Renal pelvis (tissue), 1 donor: ENCODE measurements at regions not wholly inside any gene's neighbourhood (a gene's known extent, or its start where the extent isn't known, plus 50 kb on each side); places are given as distances from the start of the nearest gene placed in this dataset.

Experiments used
- DNase-seq: peaks from one replicate; pipeline ENCODE4 v3.0.0-alpha.2; 2013

DNA sequence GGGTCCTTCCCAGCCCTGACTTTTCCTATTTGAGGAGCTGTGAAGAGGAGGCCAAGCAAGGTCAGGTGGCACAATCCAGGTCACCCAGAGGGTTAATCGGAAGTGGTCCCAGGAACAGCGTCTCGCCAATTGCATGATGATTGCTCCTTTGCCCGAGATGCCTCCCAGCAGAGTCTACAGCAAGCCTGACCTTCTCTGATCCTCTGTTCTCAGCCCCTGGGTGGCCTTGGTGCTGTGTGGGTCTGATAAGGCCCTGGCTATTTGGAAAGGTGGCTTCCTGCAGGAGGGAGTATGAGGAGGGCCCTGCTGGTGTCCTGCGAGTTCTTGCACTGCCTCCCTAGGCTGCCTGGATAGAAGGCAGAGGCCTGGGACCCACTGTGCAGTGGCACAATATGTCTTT, 116.2 kb downstream of the FOXD2 start:
- DNase-seq: no peak

DNA sequence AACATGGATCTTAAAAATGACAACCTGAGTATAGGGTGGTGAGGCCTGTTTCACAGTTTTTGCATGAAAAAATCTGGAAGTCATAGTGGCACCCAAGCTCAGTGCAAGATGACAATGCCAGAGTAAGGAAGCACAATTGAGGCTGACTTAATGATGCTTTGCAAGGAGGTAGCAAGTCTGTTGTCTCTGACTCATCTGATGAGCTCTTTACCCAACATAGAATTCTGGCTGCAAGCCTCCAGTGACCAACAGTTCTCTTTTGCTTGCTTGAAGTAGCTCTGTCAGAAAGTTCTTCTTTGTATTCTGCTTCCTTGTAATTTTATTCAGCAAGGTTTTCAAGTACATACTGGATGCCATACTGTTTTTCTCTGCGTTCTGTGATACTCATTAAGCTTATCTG, 117.1 kb downstream of the FOXD2 start:
- DNase-seq: no peak

DNA sequence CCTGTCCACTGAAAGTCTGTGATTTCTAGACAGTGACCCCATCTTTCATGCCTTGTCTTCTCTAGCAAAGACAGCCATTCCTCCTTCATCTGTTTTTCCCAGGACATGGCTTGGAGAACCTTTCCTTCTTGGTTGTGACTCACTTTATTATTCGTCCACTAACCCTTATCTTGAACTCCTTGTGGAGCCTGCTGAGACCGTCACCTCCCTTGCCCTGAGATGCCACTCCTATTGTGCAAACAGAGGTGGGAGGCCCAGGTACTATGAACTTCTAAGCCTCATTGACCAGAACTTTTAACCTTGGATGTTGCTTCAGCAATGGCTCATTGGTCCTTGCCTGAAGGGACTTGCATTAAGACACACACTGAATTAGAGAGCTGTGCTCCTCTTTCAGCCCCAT, 117.5 kb downstream of the FOXD2 start:
- DNase-seq: no peak

DNA sequence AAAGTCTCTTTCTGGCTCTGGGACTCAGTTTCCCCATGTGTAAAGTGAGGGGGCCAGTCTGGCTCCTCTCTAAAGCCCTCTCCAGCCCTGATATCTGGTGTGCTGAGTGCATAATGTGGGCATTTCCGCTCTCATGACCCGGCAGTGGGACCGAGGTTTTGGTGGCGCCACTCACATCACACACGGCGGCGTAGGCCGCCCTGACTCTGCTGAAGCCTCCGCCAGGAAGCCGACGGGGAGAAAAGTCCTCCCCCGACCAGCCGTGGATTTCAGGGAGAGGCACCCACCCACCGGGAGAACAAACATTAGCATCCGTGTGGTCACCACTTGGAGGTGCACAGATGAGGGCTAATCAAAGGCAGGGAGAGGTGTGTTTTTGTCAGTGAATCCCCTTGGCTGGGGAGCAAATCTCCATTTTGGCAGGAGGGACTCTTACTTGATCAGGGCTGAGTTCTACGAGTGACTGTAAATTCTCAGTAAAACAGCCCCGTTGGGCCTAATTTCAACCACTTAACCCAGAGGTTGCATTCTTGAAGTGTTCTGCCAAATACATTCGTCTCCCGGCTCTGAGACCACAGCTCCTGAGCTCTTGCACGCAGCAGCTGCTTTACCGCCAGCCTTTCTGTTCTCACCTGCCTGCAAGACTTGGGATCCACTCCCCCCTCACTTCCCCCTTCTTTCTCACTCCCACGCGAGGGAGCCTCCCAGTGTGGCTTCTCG, 118.2 kb downstream of the FOXD2 start:
- no peak for DNase-seq

DNA sequence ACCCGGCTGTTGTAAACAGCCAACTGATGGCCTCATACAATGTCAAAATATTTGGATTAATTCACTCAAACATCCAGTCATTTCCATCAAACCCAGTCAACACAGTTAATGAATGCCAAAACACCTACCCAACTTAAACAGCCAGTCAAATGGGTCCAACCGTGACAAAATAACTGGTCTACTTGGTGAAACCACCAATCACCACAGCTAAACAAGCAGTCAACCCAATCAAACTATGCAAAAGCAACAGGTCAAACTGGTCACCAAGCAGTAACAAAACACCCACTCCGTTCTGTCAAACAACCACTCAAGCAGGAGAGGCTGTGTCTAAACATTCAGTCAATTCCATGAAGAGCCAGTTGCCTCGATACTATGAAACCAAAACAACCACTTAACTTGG, 119.2 kb downstream of the FOXD2 start:
- no peak for DNase-seq

DNA sequence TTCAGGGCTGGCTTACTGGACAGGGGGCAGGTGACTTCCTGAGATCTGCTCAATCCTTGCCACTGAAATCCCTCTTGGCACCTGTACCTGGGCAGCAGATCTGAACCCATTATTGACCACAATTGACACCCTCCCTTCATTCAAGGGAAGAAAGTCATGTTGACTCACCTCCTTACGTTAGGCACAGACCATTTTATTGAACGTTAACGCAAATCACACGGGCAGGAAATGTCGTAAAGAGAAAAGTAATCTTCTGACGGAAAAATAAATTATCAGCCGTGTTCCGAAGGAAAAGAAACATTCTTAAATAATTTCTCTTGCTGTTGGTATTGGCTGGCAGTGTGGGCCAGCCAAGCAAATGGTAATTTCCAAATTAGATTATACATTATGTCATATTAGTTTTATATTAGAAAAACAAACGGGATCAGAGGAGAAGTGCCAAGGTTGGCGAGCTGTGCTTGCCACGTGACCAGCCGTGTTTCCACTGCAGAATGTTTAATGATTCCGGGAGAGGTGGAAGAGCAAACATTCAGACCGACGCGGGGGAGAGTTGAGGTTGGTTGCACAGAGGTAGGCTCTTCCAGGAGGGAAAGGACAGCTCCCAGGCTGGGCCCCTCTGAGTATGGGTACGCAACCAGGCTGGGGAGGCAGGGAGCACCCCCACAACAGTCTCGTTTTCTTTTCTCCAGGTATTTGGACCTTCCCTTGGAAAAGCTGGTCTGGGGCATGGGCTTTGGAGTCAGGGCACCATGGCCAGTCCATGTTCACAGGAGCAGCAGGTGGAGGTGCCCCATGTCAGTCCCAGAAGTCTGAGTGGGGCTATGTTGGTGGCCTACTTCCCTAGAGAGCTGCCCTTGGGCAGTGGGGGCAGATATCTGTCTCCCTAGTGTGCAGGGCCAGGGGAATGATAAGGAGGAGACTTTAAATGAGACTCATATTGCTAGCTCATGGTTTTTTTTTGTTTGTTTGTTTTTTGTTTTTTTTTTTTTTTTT, 121.1 kb downstream of the FOXD2 start:
- DNase-seq: no peak

DNA sequence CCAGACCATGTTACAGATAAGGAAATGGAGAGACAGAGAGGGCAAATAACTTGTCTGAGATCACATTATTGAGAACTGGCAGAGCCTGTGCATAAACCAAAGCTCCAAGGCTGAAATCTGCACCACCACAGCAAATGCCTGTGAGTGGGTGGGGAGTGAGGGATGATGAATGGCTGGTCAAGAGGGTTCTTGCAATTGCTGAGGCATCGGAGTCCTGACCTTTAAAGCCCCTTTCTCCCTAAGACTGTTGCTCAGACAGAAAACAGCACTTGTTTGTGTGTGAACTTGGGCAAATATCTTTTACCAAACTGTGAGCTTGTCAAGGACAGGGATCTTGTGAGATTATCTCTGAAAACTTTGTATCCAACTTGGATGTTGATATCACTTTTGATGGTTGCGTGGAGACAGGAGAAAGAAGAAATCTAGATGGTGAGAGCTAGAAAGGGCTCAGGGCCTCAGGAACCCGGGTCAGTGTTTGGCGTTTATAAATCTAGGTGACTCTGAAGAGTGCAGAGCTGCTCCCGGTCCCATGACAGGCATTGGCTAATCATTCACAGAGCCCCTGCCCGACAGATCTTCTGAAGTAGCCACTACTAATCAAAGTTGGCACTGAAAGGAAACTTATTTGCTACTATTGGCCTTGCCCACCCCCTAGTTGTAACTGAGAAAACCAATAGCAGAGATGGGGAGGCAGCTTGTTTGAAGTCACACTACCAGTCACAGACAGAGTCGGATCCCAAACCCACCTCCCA, 122.3 kb downstream of the FOXD2 start:
- no peak for DNase-seq

DNA sequence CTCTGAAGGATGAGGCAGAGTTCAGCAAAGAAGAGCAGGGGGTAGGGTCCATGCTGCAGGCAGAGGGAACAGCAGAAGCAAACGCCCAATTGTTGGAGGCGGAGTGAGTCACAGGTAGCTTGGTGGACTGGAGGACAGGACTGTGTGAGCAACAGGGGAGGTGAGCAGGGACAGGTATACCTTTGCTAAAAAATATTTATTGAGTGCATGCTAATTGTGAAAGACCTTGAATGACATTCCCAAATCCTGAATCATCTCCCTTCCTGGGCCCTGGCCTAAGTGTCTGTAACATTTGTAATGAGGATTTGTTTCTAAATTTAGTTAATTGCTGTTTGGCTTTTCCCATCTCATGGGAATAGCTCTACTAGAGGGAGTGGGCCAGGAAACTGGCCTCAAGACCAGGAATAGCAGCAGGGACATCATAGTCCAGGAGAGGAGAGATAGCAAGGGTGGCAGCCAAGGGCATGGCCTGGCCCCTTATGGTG, 123.7 kb downstream of the FOXD2 start:
- DNase-seq: no peak

DNA sequence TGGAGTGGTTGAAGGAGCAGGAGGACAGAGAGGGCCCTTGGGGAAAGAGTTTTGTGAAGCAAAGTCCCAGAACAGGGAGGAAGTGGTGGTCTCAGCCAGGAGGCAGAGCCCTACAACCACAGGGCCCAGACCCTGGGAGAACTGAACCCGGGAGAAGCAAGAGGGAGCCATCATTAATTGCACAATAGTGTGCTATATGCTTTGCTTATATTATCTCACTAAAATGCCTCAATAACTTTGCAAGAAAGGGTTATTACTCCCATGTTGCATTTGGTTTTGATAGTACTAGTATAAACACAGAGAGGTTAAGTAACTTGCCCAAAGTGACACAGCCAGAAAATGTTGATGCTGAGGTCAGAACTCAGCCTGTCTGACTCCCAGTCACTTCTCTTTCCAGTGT, 124.3 kb downstream of the FOXD2 start:
- no peak for DNase-seq

DNA sequence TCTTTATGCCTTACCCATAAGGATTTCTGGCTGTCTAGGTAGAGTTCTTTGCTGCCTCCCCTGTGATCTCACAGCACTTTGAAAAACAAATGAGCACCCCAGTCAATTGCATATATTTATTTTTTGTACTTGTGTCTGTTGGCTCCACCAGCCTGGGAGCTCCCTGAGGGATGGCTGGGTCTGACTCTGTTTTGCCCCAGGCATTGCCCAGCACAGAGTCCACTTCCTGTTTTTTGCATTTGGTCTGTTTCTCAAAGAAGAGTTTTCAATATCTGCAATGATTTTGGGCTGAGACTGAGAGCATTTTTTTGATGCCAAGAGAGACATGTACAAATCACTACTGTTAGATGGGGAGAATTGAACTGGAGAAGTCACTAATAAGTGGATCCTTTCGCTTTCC, 125.0 kb downstream of the FOXD2 start:
- DNase-seq: no peak

DNA sequence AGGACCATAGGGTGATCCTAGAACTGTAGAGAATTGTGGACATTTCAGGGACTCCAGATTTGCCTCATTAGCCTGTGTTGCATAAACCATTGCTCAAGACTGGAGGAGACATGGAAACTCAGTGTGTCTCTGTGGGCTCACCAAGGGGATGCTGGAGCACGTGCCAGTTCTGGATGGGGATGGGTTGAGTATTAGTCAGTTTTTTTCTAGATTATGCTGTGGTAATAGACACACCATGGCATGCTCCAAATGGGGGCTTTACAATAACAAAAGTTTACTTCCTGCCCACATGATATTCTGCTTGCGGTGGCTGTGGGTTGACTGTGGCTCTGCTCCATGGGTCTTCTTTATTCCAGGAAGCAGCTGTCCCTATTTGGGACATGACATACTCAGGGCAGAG, 125.4 kb downstream of the FOXD2 start:
- no peak for DNase-seq

DNA sequence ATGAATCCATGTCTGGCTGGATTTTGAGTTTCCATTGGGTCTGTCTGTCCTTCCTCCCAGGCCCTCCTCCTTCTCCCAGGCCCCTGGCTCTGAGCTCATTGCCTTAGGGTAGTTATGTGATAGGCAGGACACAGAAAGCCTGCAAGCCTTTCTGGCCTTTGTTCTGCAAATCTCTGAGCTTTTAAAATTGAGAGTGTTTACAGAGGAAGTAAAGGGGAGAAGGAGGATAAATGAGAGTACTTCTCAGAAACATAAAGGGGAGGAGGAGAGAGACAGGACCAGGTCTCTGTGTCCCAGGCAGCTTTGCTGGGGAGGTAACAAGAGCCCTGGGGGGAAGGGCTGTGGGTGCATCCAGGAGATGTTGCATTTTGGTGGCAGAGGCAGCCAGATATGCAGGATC, 126.7 kb downstream of the FOXD2 start:
- DNase-seq: no peak

DNA sequence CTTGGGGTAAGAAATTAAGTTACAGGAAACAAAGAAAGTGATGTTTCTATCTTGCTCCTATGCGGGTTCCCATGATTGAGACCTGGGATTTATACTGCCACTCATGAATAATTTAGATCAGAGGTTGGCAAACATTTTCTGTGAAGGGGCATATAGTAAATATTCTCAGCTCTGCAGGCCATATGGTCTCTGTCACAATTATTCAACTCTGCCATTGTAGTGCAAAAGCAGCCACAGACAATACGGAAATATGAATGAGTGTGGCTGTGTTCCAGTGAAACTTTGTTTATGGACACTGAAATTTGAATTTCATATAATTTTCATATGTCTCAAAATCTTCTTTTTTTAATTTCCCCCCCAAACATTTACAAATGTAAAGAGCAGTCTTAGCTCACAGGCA, 127.2 kb downstream of the FOXD2 start:
- DNase-seq: no peak

DNA sequence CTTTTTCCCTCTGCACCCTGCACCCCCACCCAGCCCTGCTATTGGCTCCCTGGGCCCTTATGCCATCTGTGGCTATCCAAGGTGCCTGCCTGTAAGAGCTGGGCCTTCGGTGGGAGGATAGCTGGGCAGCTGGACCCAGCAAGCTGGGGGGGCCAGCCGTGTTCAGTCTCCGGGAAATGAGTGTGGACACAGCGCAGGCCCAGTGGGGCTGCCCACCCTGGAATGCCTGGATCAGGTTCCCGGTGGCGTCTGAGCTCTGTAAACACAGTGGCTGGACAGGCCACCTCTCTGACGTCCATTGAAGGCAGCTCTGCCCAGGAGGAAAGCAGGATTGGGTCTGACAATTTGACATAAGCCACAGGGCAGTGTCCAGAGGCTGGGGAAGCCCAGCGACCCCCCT, 127.8 kb downstream of the FOXD2 start:
- DNase-seq: no peak

DNA sequence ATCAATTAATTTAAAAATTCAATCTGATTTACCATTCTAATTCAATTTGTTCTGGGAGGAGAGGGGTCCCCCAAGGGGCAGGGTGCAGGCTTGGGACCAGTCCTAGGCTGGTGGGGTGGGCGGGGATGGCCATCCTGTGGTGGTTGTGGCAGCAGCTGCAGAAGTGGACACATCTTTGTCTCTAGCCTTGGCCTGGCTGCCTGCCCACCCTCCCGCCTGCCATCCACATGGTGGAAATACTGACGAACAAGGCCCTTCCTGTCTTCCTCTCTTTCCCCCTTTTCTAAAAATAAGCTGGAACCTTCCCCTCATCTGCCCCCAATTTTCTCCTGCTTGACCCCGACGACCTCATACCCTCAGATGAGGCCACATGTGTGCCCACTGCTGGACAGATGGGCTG, 130.9 kb downstream of the FOXD2 start:
- DNase-seq: no peak

DNA sequence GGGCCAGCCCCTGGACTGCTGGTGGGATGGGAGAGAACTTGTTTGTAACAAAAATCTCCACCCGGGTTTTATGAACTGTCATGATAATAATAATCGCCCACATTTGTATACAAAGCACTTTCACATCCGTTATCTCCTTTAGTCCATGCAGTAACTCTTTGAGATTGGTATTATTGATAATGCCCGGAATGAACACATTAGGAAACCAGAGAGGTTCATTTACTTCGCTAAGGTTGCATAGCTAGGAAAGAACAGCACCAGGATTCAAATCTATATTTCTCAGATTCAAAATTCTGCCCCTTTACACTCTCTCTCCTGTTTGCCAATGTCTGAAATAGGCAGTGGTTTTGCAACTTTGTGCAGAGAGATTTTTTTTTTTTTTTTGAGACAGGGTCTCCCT, 131.4 kb downstream of the FOXD2 start:
- DNase-seq: no peak

DNA sequence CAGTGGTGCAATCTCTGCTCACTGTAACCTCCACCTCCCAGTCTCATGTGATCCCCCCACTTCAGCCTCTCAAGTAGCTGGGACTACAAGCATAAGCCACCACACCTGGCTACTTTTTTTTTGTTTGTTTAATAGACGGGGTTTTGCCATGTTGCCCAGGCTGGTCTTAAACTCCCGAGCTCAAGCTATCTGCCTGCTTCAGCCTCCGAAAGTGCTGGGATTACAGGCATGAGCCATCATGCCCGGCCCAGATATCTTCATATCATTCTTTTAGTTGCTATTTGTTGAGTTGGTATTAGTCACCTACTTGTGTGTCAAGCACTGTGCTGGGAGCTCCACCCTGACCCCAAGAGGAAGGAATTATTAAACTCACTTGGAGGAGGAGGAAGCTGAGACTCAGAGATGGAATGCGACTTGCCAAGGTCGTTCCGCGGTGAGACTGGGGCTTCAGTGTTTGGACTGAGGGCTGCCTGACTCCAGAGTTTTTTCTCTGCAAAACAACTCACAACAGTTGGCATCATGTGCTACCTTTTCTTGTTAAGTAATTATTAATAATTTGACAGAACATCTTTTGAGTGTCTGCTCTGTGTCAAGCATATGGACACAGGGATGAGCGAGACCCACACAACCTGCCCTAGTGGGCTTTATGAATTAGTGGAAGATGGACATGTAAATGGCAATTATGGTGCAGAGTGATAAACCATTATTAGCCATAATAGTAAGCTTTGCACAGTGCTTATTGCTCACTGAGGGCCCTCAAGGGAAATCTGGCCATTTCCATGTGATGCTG, 132.0 kb downstream of the FOXD2 start:
- no peak for DNase-seq

DNA sequence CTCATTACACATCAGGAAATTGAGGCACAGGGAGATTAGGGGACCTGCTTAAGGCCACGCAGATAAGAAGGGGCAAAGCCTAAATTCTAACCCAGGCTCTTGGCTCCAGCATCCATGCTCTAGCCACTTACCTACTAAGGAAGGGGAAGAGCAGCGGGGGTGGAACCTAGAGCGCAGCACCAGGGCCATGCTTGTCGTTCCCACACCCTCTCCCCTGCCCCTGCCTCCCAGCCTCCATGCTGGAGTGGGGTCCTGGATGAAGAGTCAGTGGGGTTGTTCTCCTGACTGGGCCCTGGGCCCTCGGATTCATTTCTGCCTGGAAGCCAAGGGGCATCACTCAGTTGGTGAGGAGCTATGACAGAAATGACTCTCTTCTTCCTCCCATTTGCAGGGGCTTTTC, 133.3 kb downstream of the FOXD2 start:
- DNase-seq: no peak

DNA sequence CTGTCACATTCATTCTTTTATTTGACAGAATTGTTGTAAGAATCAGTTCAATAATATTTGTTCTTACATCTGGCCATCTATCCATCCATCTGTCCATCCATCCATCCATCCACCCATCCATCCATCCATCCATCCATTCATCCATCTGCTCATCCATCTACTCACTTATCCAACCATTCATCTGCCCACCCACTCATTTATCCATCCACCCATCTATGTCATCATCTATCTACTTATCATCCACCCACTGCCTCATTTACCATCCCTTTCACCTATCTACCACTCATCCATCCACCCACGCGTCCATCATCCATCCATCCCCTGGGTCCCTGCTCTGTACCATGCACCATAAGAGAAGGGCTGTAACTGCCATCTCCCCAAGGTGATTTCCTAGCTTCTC, 134.1 kb downstream of the FOXD2 start:
- DNase-seq: no peak

DNA sequence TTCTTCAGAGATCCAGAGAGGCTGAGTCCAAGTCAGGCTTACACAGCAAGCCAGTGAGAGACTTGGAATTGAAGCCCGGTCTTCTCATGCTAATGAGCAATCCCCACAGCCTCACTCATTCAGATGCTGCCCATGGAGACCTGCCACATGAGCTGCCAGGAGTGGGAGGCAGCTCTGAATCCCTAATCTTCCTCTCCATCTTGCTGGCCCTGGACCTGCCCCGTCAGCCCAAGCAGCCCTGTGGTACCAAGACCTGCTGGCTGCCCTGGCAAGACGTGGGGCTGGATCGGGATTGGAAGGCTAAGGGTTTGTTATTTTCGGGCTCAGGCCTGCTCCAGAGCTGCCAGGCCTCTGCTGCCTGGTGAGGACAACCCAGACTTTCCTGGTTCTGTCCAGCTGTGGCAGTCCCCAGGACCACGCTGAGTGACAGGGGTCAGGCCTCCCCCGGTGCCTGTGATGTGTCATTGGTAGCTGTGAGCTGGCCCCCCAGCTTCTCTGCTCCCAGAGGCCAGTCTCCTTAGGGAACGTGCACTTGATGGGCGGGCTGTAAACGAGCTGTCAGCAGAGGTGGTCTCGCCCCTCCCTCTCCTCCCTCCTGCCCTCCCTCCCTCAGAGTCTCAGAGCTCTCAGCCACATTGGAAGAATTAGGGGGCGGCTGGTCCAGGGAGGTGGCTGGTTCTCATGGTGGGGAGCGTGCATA, 135.0 kb downstream of the FOXD2 start:
- no peak for DNase-seq
